ENCODE measurements at regions not wholly inside any gene's neighbourhood (a gene's known extent, or its start where the extent isn't known, plus 50 kb on each side); places are given as distances from the start of the nearest gene placed in this dataset.

GRCh38 chr14:22489957-22490950 is 98.8 kb downstream of the DAD1 start:
- Histone ChIP-seq H3K36me3 (no peaks in the 10 kb centered on the region), H3K27ac (no peak overlapping the region), H3K9me3 (no peaks in the 10 kb centered on the region), H3K4me3 (no peak overlapping the region), H3K4me1 (no peaks in the 10 kb centered on the region), H3K27me3 (no peaks in the 10 kb centered on the region)
- WGBS (ENCODE audit: insufficient coverage, low coverage, low lambda C conversion rate, missing lambda C conversion rate) = 44% methylated on average over 9 of the region's 9 CpGs
- no peak for TF ChIP-seq POLR2A (IDR thresholded peaks at IDR 0.05)
- TF ChIP-seq, protein P1, sequence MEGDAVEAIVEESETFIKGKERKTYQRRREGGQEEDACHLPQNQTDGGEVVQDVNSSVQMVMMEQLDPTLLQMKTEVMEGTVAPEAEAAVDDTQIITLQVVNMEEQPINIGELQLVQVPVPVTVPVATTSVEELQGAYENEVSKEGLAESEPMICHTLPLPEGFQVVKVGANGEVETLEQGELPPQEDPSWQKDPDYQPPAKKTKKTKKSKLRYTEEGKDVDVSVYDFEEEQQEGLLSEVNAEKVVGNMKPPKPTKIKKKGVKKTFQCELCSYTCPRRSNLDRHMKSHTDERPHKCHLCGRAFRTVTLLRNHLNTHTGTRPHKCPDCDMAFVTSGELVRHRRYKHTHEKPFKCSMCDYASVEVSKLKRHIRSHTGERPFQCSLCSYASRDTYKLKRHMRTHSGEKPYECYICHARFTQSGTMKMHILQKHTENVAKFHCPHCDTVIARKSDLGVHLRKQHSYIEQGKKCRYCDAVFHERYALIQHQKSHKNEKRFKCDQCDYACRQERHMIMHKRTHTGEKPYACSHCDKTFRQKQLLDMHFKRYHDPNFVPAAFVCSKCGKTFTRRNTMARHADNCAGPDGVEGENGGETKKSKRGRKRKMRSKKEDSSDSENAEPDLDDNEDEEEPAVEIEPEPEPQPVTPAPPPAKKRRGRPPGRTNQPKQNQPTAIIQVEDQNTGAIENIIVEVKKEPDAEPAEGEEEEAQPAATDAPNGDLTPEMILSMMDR (IDR thresholded peaks at IDR 0.05) = no peak
- ATAC-seq = no peak
- no peak for DNase-seq
- intact Hi-C loops (cut with DNase I) = no loop called here

DNA sequence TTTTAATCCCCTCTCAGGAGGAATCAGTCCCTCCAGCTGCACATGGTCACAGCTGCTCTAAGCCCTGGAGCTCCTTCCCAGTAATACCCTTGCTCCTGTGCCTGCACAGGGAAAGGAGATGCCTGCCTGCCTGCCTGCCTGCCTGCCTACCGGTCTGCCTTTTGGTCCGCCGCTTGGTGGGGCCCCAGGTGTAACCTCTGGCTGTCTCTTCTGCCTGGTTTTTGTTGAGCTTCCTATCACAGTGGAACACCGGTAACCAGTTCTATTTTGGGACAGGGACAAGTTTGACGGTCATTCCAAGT is 99.8 kb downstream of the DAD1 start:
- H3K27me3 ChIP-seq = no peaks in the 10 kb centered on the region
- no peak overlapping the region for H3K27ac ChIP-seq
- no peaks in the 10 kb centered on the region for H3K4me1 ChIP-seq
- H3K9me3 ChIP-seq = no peaks in the 10 kb centered on the region
- no peak overlapping the region for H3K4me3 ChIP-seq
- intact Hi-C loops (cut with DNase I) = no loop called here
- no peaks in the 10 kb centered on the region for H3K36me3 ChIP-seq
- ATAC-seq (no peak), DNase-seq (no peak)
- TF ChIP-seq, protein P1 (IDR thresholded peaks at IDR 0.05) = no peak
- TF ChIP-seq POLR2A (IDR thresholded peaks at IDR 0.05) = no peak
- 23% methylated on average over 2 of the region's 5 CpGs for WGBS (ENCODE audit: insufficient coverage, low coverage, low lambda C conversion rate, missing lambda C conversion rate)

GRCh38 chr14:22488522-22489243 is 100.3 kb downstream of the DAD1 start:
- DNase-seq (no peak), ATAC-seq (no peak)
- no peaks in the 10 kb centered on the region for H3K9me3 ChIP-seq
- TF ChIP-seq, protein P1 (IDR thresholded peaks at IDR 0.05) = no peak
- TF ChIP-seq POLR2A (IDR thresholded peaks at IDR 0.05) = no peak
- H3K4me1 ChIP-seq = no peaks in the 10 kb centered on the region
- intact Hi-C loops (cut with DNase I) = no loop called here
- H3K27ac ChIP-seq = no peak overlapping the region
- H3K36me3 ChIP-seq = no peaks in the 10 kb centered on the region
- no peaks in the 10 kb centered on the region for H3K27me3 ChIP-seq
- 44% methylated on average over 9 of the region's 10 CpGs for WGBS (ENCODE audit: insufficient coverage, low coverage, low lambda C conversion rate, missing lambda C conversion rate)
- H3K4me3 ChIP-seq = no peak overlapping the region

GRCh38 chr14:22487941-22488340 is 101.1 kb downstream of the DAD1 start:
- Histone ChIP-seq H3K27ac (no peak overlapping the region), H3K36me3 (no peaks in the 10 kb centered on the region), H3K4me3 (no peak overlapping the region), H3K27me3 (no peaks in the 10 kb centered on the region), H3K9me3 (no peaks in the 10 kb centered on the region), H3K4me1 (no peaks in the 10 kb centered on the region)
- DNase-seq (no peak), ATAC-seq (no peak)
- intact Hi-C loops (cut with DNase I) = no loop called here
- no peak for TF ChIP-seq POLR2A (IDR thresholded peaks at IDR 0.05)
- TF ChIP-seq, protein P1 (IDR thresholded peaks at IDR 0.05) = no peak
- WGBS (ENCODE audit: insufficient coverage, low coverage, low lambda C conversion rate, missing lambda C conversion rate) = 17% methylated on average over 1 of the region's 1 CpG
